ENCODE measurements at regions not wholly inside any gene's neighbourhood (a gene's known extent, or its start where the extent isn't known, plus 50 kb on each side); places are given as distances from the start of the nearest gene placed in this dataset.
A peak's percentile ranks its signal among the peaks of the same experiment; 100 is the strongest.

DNA sequence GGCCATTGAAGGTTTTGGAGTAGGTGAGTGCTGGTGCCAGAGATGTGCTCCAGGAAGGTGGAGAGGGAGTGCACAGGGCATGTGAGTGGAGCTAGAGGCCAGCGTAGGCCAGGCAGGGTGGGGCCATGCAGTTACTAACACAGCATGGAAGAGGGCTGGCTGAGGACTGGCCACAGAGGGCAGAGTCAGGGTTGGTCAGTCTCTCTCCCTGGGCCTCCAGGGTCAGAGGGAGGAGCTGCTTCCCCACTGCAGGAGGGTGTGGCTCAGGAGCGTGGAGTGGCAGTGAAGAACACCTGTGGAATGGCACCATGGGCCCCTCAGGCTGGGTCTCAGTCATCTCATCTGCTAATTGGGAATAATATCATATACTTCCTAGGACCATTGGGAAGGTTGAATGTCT lies 167.7 kb downstream of the MACROH2A1 start (continued):
- TF ChIP-seq, protein P1, sequence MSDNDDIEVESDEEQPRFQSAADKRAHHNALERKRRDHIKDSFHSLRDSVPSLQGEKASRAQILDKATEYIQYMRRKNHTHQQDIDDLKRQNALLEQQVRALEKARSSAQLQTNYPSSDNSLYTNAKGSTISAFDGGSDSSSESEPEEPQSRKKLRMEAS (IDR thresholded peaks at IDR 0.05; ENCODE audit: low read depth) = no peak
- TF ChIP-seq, protein P2, sequence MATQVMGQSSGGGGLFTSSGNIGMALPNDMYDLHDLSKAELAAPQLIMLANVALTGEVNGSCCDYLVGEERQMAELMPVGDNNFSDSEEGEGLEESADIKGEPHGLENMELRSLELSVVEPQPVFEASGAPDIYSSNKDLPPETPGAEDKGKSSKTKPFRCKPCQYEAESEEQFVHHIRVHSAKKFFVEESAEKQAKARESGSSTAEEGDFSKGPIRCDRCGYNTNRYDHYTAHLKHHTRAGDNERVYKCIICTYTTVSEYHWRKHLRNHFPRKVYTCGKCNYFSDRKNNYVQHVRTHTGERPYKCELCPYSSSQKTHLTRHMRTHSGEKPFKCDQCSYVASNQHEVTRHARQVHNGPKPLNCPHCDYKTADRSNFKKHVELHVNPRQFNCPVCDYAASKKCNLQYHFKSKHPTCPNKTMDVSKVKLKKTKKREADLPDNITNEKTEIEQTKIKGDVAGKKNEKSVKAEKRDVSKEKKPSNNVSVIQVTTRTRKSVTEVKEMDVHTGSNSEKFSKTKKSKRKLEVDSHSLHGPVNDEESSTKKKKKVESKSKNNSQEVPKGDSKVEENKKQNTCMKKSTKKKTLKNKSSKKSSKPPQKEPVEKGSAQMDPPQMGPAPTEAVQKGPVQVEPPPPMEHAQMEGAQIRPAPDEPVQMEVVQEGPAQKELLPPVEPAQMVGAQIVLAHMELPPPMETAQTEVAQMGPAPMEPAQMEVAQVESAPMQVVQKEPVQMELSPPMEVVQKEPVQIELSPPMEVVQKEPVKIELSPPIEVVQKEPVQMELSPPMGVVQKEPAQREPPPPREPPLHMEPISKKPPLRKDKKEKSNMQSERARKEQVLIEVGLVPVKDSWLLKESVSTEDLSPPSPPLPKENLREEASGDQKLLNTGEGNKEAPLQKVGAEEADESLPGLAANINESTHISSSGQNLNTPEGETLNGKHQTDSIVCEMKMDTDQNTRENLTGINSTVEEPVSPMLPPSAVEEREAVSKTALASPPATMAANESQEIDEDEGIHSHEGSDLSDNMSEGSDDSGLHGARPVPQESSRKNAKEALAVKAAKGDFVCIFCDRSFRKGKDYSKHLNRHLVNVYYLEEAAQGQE (IDR thresholded peaks at IDR 0.05; ENCODE audit: low read depth, low read length) = no peak
- no peak for TF ChIP-seq SIN3A (IDR thresholded peaks at IDR 0.05; ENCODE audit: borderline replicate concordance, low read depth, low read length)
- TF ChIP-seq RAD21 (IDR thresholded peaks at IDR 0.05; ENCODE audit: low read length) = no peak

DNA sequence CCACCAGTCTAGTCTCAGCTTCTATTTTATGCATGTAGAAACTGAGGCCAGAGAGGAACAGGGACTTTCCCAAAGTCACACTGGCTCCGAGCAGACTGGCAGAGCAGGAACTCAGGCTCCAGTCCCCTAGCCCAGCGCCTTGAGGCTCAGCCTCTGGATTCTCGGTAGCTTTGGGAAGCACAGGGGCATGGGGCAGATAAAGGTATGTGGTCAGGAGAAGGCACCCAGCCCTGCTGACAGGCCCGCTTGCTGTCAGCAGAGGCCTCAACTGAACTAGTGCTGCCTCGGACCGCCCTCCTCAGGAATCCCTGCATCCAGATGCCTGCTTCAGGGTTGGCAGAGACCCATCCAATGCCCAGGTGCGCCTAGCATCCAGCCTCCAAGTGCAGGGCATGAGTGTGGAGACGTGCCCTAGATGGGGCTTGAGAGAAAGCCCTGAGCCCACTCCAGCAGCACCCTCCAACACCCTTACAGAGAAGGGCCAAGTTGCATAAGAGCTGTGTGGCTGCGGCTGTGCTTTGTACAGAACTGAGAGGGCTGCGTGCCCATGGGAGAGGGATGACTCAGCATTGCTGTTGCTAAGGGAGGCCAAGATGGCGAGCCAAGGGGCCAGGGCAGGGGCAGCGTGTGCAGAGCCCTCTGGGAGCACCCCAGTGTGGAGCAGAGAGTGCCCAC lies 168.6 kb downstream of the MACROH2A1 start:
- Histone ChIP-seq H3K9me2 (no peaks in the 10 kb centered on the region), H2AFZ (ENCODE audit: low read depth) (no peak overlapping the region), H3K4me2 (no peak overlapping the region), H3K79me2 (ENCODE audit: insufficient read depth) (no peaks in the 10 kb centered on the region), H3K9me3 (no peaks in the 10 kb centered on the region), H3K4me1 (ENCODE audit: control insufficient read depth in 1 of 2, insufficient read depth in 2 of 2, low read depth in 1 of 2, low read length in 1 of 2) (peaks cover 0 to 26% of the 10 kb centered on the region in 2 experiments; a peak in 2 of 4 replicates), H3K4me3 (ENCODE audit: low read depth in 2 of 2, low read length in 1 of 2) (no peak overlapping the region), H3K36me3 (replicated peaks in 1 of 2; ENCODE audit: control insufficient read depth in 1 of 2, insufficient read depth in 2 of 2, low read length in 1 of 2) (no peaks in the 10 kb centered on the region), H3K27me3 (ENCODE audit: insufficient read depth) (no peaks in the 10 kb centered on the region), H3F3A (replicated peaks; ENCODE audit: insufficient read depth) (no peaks in the 10 kb centered on the region), H3K27ac (ENCODE audit: low read depth in 2 of 2, low read length in 1 of 2) (no peak overlapping the region), H4K20me1 (ENCODE audit: insufficient read depth) (no peaks in the 10 kb centered on the region), H3K9ac (no peak overlapping the region)
- ChIA-PET CTCF (interaction anchor here (0.7 to 1.3 kb wide), 2 partner anchors 9 to 196 kb away, joined by 3 read pairs; no protein-coding TSS in a partner anchor), POLR2A (no interaction called here)
- TF ChIP-seq FOSL2 (IDR thresholded peaks at IDR 0.05; ENCODE audit: borderline replicate concordance, low read depth) = peak; percentile 23; the same call in 1 of the 2 replicates
- no peak for TF ChIP-seq CHD2 (IDR thresholded peaks at IDR 0.05; ENCODE audit: low read length, partially characterized antibody)
- 82% methylated on average over 8 of the region's 12 CpGs for WGBS (ENCODE audit: low lambda C conversion rate)
- DNase-seq = no peak

DNA sequence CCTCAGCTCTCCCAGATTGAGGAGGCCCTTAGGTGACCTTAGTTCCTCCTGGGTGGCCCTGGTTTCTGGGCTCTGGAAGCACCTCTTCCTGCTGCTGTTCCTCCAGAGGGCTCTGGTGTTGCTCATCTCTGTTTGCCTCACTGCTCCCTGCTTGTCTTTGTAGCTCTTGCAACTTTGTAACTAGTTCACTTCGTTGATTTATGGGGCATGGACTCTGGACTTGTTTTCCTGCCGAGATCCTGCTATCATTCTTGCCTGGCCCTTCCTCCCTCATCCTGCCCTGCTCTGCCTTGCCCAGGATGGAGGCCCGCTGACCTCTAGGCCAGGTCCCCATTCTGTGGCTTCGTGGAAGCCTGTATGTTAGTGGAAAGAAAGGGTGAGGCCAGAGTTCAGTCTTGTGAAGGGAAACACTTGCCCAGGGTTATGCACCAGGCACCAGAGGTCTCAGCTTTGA lies 169.3 kb downstream of the MACROH2A1 start:
- peaks cover 0 to 19% of the 10 kb centered on the region in 2 experiments; a peak in 2 of 4 replicates for H3K4me1 ChIP-seq (ENCODE audit: control insufficient read depth in 1 of 2, insufficient read depth in 2 of 2, low read depth in 1 of 2, low read length in 1 of 2)
- ChIA-PET CTCF (interaction anchor here (1.3 kb wide), 1 partner anchor 9 kb away, joined by 3 read pairs; no protein-coding TSS in a partner anchor), POLR2A (no interaction called here)
- 72% methylated on average over 4 of the region's 4 CpGs for WGBS (ENCODE audit: low lambda C conversion rate)
- no peak overlapping the region for H2AFZ ChIP-seq (ENCODE audit: low read depth)
- H3K4me3 ChIP-seq (ENCODE audit: low read depth in 2 of 2, low read length in 1 of 2) = no peak overlapping the region
- no peaks in the 10 kb centered on the region for H3K9me2 ChIP-seq
- H3K9ac ChIP-seq = no peak overlapping the region
- H3K4me2 ChIP-seq = no peak overlapping the region
- H3K9me3 ChIP-seq = no peaks in the 10 kb centered on the region
- H3K27me3 ChIP-seq (ENCODE audit: insufficient read depth) = no peaks in the 10 kb centered on the region
- H3K79me2 ChIP-seq (ENCODE audit: insufficient read depth) = no peaks in the 10 kb centered on the region
- H3F3A ChIP-seq (replicated peaks; ENCODE audit: insufficient read depth) = no peaks in the 10 kb centered on the region
- no peaks in the 10 kb centered on the region for H3K36me3 ChIP-seq (replicated peaks in 1 of 2; ENCODE audit: control insufficient read depth in 1 of 2, insufficient read depth in 2 of 2, low read length in 1 of 2)
- H3K27ac ChIP-seq (ENCODE audit: low read depth in 2 of 2, low read length in 1 of 2) = no peak overlapping the region
- DNase-seq = no peak
- TF ChIP-seq ELF1 (IDR thresholded peaks at IDR 0.05) (no peak), NFIC (IDR thresholded peaks at IDR 0.05; ENCODE audit: borderline replicate concordance) (no peak), MEF2A (IDR thresholded peaks at IDR 0.05; ENCODE audit: borderline replicate concordance, low read depth) (no peak), CHD2 (IDR thresholded peaks at IDR 0.05; ENCODE audit: low read length, partially characterized antibody) (no peak), SMC3 (IDR thresholded peaks at IDR 0.05; ENCODE audit: low read depth, low read length) (no peak), GABPA (IDR thresholded peaks at IDR 0.05; ENCODE audit: low read depth) (no peak), TEAD4 (IDR thresholded peaks at IDR 0.05; ENCODE audit: borderline replicate concordance, insufficient read depth) (no peak), EZH2phosphoT487 (IDR thresholded peaks at IDR 0.05; ENCODE audit: borderline replicate concordance, low read depth) (no peak), POLR2AphosphoS5 (IDR thresholded peaks at IDR 0.05; ENCODE audit: low read depth, low read length) (no peak)
- TF ChIP-seq, protein P3, sequence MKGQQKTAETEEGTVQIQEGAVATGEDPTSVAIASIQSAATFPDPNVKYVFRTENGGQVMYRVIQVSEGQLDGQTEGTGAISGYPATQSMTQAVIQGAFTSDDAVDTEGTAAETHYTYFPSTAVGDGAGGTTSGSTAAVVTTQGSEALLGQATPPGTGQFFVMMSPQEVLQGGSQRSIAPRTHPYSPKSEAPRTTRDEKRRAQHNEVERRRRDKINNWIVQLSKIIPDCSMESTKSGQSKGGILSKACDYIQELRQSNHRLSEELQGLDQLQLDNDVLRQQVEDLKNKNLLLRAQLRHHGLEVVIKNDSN (IDR thresholded peaks at IDR 0.05; ENCODE audit: borderline replicate concordance, low read depth) = no peak
- TF ChIP-seq, protein P4, sequence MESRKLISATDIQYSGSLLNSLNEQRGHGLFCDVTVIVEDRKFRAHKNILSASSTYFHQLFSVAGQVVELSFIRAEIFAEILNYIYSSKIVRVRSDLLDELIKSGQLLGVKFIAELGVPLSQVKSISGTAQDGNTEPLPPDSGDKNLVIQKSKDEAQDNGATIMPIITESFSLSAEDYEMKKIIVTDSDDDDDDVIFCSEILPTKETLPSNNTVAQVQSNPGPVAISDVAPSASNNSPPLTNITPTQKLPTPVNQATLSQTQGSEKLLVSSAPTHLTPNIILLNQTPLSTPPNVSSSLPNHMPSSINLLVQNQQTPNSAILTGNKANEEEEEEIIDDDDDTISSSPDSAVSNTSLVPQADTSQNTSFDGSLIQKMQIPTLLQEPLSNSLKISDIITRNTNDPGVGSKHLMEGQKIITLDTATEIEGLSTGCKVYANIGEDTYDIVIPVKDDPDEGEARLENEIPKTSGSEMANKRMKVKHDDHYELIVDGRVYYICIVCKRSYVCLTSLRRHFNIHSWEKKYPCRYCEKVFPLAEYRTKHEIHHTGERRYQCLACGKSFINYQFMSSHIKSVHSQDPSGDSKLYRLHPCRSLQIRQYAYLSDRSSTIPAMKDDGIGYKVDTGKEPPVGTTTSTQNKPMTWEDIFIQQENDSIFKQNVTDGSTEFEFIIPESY (IDR thresholded peaks at IDR 0.05; ENCODE audit: borderline replicate concordance, low read depth) = no peak
- TF ChIP-seq, protein P5, sequence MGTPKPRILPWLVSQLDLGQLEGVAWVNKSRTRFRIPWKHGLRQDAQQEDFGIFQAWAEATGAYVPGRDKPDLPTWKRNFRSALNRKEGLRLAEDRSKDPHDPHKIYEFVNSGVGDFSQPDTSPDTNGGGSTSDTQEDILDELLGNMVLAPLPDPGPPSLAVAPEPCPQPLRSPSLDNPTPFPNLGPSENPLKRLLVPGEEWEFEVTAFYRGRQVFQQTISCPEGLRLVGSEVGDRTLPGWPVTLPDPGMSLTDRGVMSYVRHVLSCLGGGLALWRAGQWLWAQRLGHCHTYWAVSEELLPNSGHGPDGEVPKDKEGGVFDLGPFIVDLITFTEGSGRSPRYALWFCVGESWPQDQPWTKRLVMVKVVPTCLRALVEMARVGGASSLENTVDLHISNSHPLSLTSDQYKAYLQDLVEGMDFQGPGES (IDR thresholded peaks at IDR 0.05; ENCODE audit: low read depth, low read length) = no peak
- no peaks in the 10 kb centered on the region for H4K20me1 ChIP-seq (ENCODE audit: insufficient read depth)
